GM21619 (cell line): ENCODE measurements at regions not wholly inside any gene's neighbourhood (a gene's known extent, or its start where the extent isn't known, plus 50 kb on each side); places are given as distances from the start of the nearest gene placed in this dataset.
"Not testable (repeated sequence)": the region's sequence is repeated elsewhere in the genome, so short reads cannot be mapped to it uniquely, and the experiment has no call there.

ENCODE experiments used
- ATAC-seq: cut with Tn5 transposase; IDR thresholded peaks from one replicate; pipeline ENCODE4 v1.9.1; 2021; ENCODE audit not compliant: unreplicated experiment

- ATAC-seq = not testable (repeated sequence)
Measured at GRCh38 chr1:157294387-157295145, 156.4 kb upstream of the ETV3 start.

GRCh38 chr1:157292809-157293564 lies 154.8 kb upstream of the ETV3 start:
- ATAC-seq = no peak

GRCh38 chr1:157292302-157292701 lies 154.1 kb upstream of the ETV3 start:
- ATAC-seq = no peak

- ATAC-seq = no peak
Measured at GRCh38 chr1:157291083-157291482, 152.9 kb upstream of the ETV3 start.

- no peak for ATAC-seq
Measured at GRCh38 chr1:157289424-157290105, 151.4 kb upstream of the ETV3 start.

- ATAC-seq = no peak
Measured at GRCh38 chr1:157288996-157289395, 150.8 kb upstream of the ETV3 start.

GRCh38 chr1:157288492-157288891 lies 150.3 kb upstream of the ETV3 start:
- no peak for ATAC-seq

GRCh38 chr1:157288006-157288405 lies 149.8 kb upstream of the ETV3 start:
- ATAC-seq = no peak

- no peak for ATAC-seq
Measured at GRCh38 chr1:157287462-157287861, 149.3 kb upstream of the ETV3 start.

- ATAC-seq = no peak
Measured at GRCh38 chr1:157286646-157287420, 148.6 kb upstream of the ETV3 start.

GRCh38 chr1:157286096-157286495 lies 147.9 kb upstream of the ETV3 start:
- no peak for ATAC-seq

GRCh38 chr1:157284451-157284850 lies 146.3 kb upstream of the ETV3 start:
- ATAC-seq = no peak

- no peak for ATAC-seq
Measured at GRCh38 chr1:157279802-157280140, 141.6 kb upstream of the ETV3 start.

- ATAC-seq = no peak
Measured at GRCh38 chr1:157279138-157279801, 141.1 kb upstream of the ETV3 start.

- no peak for ATAC-seq
Measured at GRCh38 chr1:157278383-157279137, 140.4 kb upstream of the ETV3 start.

- ATAC-seq = no peak
Measured at GRCh38 chr1:157277913-157278312, 139.7 kb upstream of the ETV3 start.

- no peak for ATAC-seq
Measured at GRCh38 chr1:157277281-157277680, 139.1 kb upstream of the ETV3 start.

GRCh38 chr1:157274698-157275534 lies 136.7 kb upstream of the ETV3 start:
- no peak for ATAC-seq
